OCI-LY1 (cell line): ENCODE measurements at regions not wholly inside any gene's neighbourhood (a gene's known extent, or its start where the extent isn't known, plus 50 kb on each side); places are given as distances from the start of the nearest gene placed in this dataset.

Source experiments
- CTCF ChIP-seq: fragments of 200-600 bp; sonication (generic), shearing (Covaris generic); IDR thresholded peaks from 2 replicates; pipeline ENCODE4 v1.5.1; 2017; ENCODE audit warnings: mild to moderate bottlenecking, antibody characterized with exemption, low read length, moderate library complexity, mixed read lengths
- EZH2 ChIP-seq: fragments of 200-600 bp; sonication (generic), shearing (Covaris generic); IDR thresholded peaks from 2 replicates; pipeline ENCODE4 v1.8.0; 2017; ENCODE audit warnings: borderline replicate concordance, mixed run types, mild to moderate bottlenecking, antibody characterized with exemption, low read length, moderate library complexity, mixed read lengths

GRCh38 chr1:191974004-191974403 is 184.3 kb upstream of the RGS18 start:
- no peak for TF ChIP-seq CTCF
- TF ChIP-seq EZH2: no peak
